Breast epithelium (tissue), 4 donors: ENCODE measurements at regions not wholly inside any gene's neighbourhood (a gene's known extent, or its start where the extent isn't known, plus 50 kb on each side); places are given as distances from the start of the nearest gene placed in this dataset.
A peak's percentile ranks its signal among the peaks of the same experiment; 100 is the strongest.

Source experiments
- DNase-seq, 2 donors: peaks; one replicate each; pipeline ENCODE4 v3.0.0-alpha.2; 2019; ENCODE audit warnings: low spot score in 2 of 2
- H3K27ac ChIP-seq, 2 donors: fragments of 200-600 bp; sonication (generic) in 1 of 2; one replicate each; pipeline ENCODE4 v1.5.1; 2016 to 2019; ENCODE audit warnings: mild to moderate bottlenecking in 1 of 2
- H3K27me3 ChIP-seq, 2 donors: fragments of 200-600 bp; sonication (generic) in 1 of 2; one replicate each; pipeline versions ENCODE4 v1.5.1 to v1.6.0; 2017 to 2019; ENCODE audit warnings: control low read depth in 1 of 2, mild to moderate bottlenecking in 1 of 2
- H3K36me3 ChIP-seq: fragments of 200-600 bp; one replicate; pipeline ENCODE4 v1.5.1; 2019
- H3K4me1 ChIP-seq, 2 donors: fragments of 200-600 bp; sonication (generic); one replicate each; pipeline ENCODE4 v1.5.1; 2016 to 2019; ENCODE audit warnings: control low read depth in 1 of 2
- H3K4me3 ChIP-seq, 3 donors: fragments of 200-600 bp; sonication (generic); 1 replicate in 2 of 3; 2 replicates in 1 of 3; pipeline ENCODE4 v1.5.1; 2016 to 2019; ENCODE audit warnings: mild to moderate bottlenecking in 3 of 3, moderate library complexity in 2 of 3
- H3K9me3 ChIP-seq, 2 donors: fragments of 200-600 bp; sonication (generic) in 1 of 2; one replicate each; pipeline ENCODE4 v1.5.1; 2016 to 2019; ENCODE audit warnings: control low read depth in 1 of 2
- CTCF ChIP-seq, 3 donors: fragments of 450-650 bp; IDR thresholded peaks; one replicate each; pipeline ENCODE4 v1.5.1; 2016 to 2017; ENCODE audit warnings: antibody characterized with exemption in 3 of 3, mild to moderate bottlenecking in 3 of 3, moderate library complexity in 3 of 3
- POLR2A ChIP-seq: fragments of 450-650 bp; IDR thresholded peaks from one replicate; pipeline ENCODE4 v1.6.1; 2016; ENCODE audit warnings: antibody characterized with exemption, mild to moderate bottlenecking, moderate library complexity
- POLR2AphosphoS5 ChIP-seq, 3 donors: sonication (generic); formaldehyde crosslinking; IDR thresholded peaks; one replicate each; pipeline ENCODE4 v1.6.1; 2017; ENCODE audit warnings: antibody characterized with exemption in 3 of 3
- intact Hi-C: fragments of 100-400 bp; cut with DNase I; formaldehyde crosslinking; loops from one replicate; pipeline ENCODE4 v1.15.1; 2023; ENCODE audit warnings: low total_unique reads

- H3K4me3 ChIP-seq: no peak overlapping the region
- no peak overlapping the region for H3K27ac ChIP-seq
- no peak for TF ChIP-seq POLR2AphosphoS5 (IDR thresholded peaks at IDR 0.05)
- TF ChIP-seq POLR2A: no peak
- TF ChIP-seq CTCF (IDR thresholded peaks at IDR 0.05): no peak
- peaks cover 0 to 34% of the 10 kb centered on the region in 2 donors for H3K27me3 ChIP-seq
- H3K36me3 ChIP-seq: no peaks in the 10 kb centered on the region
- peaks cover 16 to 20% of the 10 kb centered on the region in 2 donors for H3K9me3 ChIP-seq
- H3K4me1 ChIP-seq: no peaks in the 10 kb centered on the region
- DNase-seq: no peak
- intact Hi-C loops: no loop called here
Observed at GRCh38 chr22:49697047-49697446, 130.6 kb downstream of the BRD1 start.

- Histone ChIP-seq H3K27me3 (peaks cover 0 to 38% of the 10 kb centered on the region in 2 donors), H3K36me3 (no peaks in the 10 kb centered on the region), H3K4me3 (no peak overlapping the region), H3K9me3 (peaks cover 10 to 25% of the 10 kb centered on the region in 2 donors), H3K27ac (no peak overlapping the region), H3K4me1 (no peaks in the 10 kb centered on the region)
- TF ChIP-seq POLR2AphosphoS5 (IDR thresholded peaks at IDR 0.05): no peak
- TF ChIP-seq CTCF (IDR thresholded peaks at IDR 0.05): no peak
- TF ChIP-seq POLR2A: no peak
- DNase-seq: peak in 1 of 2 donors; percentile 38
- intact Hi-C loops: no loop called here
Observed at GRCh38 chr22:49694462-49695260, 133.0 kb downstream of the BRD1 start.

GRCh38 chr22:49693848-49694247 lies 133.8 kb downstream of the BRD1 start:
- H3K4me1 ChIP-seq: no peaks in the 10 kb centered on the region
- H3K27me3 ChIP-seq: peaks cover 0 to 41% of the 10 kb centered on the region in 2 donors
- H3K27ac ChIP-seq: no peak overlapping the region
- H3K36me3 ChIP-seq: no peaks in the 10 kb centered on the region
- peaks cover 9 to 25% of the 10 kb centered on the region in 2 donors for H3K9me3 ChIP-seq
- TF ChIP-seq POLR2A (no peak), CTCF (IDR thresholded peaks at IDR 0.05) (no peak), POLR2AphosphoS5 (IDR thresholded peaks at IDR 0.05) (no peak)
- H3K4me3 ChIP-seq: no peak overlapping the region
- no peak for DNase-seq
- intact Hi-C loops: no loop called here

- peak in 1 of 2 donors; percentile 31 for DNase-seq
- no peak overlapping the region for H3K27ac ChIP-seq
- intact Hi-C loops: no loop called here
Observed at GRCh38 chr22:49693416-49693815, 134.3 kb downstream of the BRD1 start.

More at GRCh38 chr22:49693416-49693815, 134.3 kb downstream of the BRD1 start:
- Histone ChIP-seq H3K4me3 (no peak overlapping the region), H3K36me3 (no peaks in the 10 kb centered on the region), H3K4me1 (no peaks in the 10 kb centered on the region), H3K9me3 (peaks cover 9 to 25% of the 10 kb centered on the region in 2 donors), H3K27me3 (peaks cover 0 to 45% of the 10 kb centered on the region in 2 donors)
- TF ChIP-seq CTCF (IDR thresholded peaks at IDR 0.05) (no peak), POLR2AphosphoS5 (IDR thresholded peaks at IDR 0.05) (no peak), POLR2A (no peak)
